ENCODE measurements at regions not wholly inside any gene's neighbourhood (a gene's known extent, or its start where the extent isn't known, plus 50 kb on each side); places are given as distances from the start of the nearest gene placed in this dataset.
"Not testable (repeated sequence)": the region's sequence is repeated elsewhere in the genome, so short reads cannot be mapped to it uniquely, and the experiment has no call there.

- DNase-seq (ENCODE audit: low spot score): no peak
- Mint-ChIP-seq H3K36me3 (ENCODE audit: low read depth) (no peaks in the 10 kb centered on the region), H3K4me3 (no peak overlapping the region), H3K4me1 (ENCODE audit: low read depth) (no peaks in the 10 kb centered on the region), H3K27me3 (ENCODE audit: low read depth) (no peaks in the 10 kb centered on the region), H3K27ac (no peak overlapping the region), H3K9me3 (no peaks in the 10 kb centered on the region)
These were observed 239.9 kb upstream of the PHF14 start for GRCh38 chr7:10733747-10734146.

GRCh38 chr7:10734595-10734994, 239.1 kb upstream of the PHF14 start:
- DNase-seq (ENCODE audit: low spot score): no peak
- no peaks in the 10 kb centered on the region for H3K27me3 Mint-ChIP-seq (ENCODE audit: low read depth)
- H3K27ac Mint-ChIP-seq: no peak overlapping the region
- H3K4me3 Mint-ChIP-seq: no peak overlapping the region
- H3K36me3 Mint-ChIP-seq (ENCODE audit: low read depth): no peaks in the 10 kb centered on the region
- H3K4me1 Mint-ChIP-seq (ENCODE audit: low read depth): no peaks in the 10 kb centered on the region
- no peaks in the 10 kb centered on the region for H3K9me3 Mint-ChIP-seq

DNA sequence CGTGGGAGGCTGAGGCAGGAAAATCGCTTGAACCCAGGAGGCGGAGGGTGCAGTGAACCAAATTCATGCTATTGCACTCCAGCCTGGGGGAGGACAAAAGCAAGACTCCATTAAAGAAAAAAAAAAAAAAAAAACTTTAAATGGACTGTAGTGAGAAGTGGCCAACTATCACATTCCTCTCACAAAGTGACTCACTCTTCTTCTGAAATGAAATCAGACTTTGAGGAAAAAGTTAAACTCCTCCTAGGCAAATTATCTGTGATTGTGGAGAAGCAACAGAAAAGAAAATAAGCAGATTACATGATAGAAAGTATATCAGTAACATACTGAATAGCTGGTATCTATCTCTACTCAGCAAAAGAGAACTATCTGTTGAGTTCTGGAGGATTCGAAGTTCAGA, 234.3 kb upstream of the PHF14 start:
- Mint-ChIP-seq H3K27ac (no peak overlapping the region), H3K4me3 (no peak overlapping the region), H3K9me3 (no peaks in the 10 kb centered on the region), H3K36me3 (ENCODE audit: low read depth) (no peaks in the 10 kb centered on the region), H3K4me1 (ENCODE audit: low read depth) (no peaks in the 10 kb centered on the region), H3K27me3 (ENCODE audit: low read depth) (no peaks in the 10 kb centered on the region)
- DNase-seq (ENCODE audit: low spot score): no peak

DNA sequence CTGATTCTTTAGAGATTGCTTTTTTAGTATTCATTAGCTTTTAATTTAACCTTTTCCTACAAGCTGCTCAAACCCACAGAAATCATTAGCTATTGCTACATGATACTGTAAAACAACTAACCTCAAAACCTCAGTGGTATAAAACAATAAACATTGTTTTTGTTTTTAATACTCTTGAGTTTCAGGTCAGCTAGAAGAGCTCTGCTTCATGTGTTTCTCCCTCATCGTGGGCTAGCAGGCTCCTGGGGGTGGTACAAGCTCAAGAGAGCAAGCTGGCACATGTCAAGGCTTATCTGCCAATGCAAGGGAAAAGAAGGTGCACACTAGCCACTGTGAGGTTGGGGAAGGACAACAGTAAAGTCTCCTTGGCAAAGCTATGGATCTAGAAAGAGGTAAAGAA, 232.9 kb upstream of the PHF14 start:
- Mint-ChIP-seq H3K4me3 (no peak overlapping the region), H3K36me3 (ENCODE audit: low read depth) (no peaks in the 10 kb centered on the region), H3K4me1 (ENCODE audit: low read depth) (no peaks in the 10 kb centered on the region), H3K9me3 (no peaks in the 10 kb centered on the region), H3K27me3 (ENCODE audit: low read depth) (no peaks in the 10 kb centered on the region), H3K27ac (no peak overlapping the region)
- no peak for DNase-seq (ENCODE audit: low spot score)

GRCh38 chr7:10756981-10757380, 216.7 kb upstream of the PHF14 start:
- Mint-ChIP-seq H3K4me1 (ENCODE audit: low read depth) (no peaks in the 10 kb centered on the region), H3K27me3 (ENCODE audit: low read depth) (no peaks in the 10 kb centered on the region), H3K9me3 (peaks cover 23% of the 10 kb centered on the region), H3K36me3 (ENCODE audit: low read depth) (no peaks in the 10 kb centered on the region), H3K27ac (no peak overlapping the region), H3K4me3 (no peak overlapping the region)
- no peak for DNase-seq (ENCODE audit: low spot score)

DNA sequence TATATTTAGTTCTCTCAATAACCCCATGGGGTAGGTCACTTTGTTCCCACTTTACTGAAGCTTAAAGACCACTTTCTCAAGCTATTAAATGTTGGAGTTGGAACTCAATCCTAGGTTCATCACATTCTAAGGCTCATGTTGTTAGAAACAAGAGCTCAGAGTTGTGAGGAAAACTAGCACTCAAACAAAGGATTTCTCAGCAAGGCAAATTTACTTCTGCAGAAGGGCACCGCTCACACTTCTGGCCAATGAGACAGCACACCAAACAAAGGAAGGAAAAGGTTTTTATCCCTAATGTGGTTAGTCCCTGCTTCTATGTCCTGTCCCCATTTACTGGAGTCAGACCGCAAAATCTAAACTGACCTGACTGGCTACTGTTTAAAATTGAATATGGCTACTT, 214.6 kb upstream of the PHF14 start:
- no peaks in the 10 kb centered on the region for H3K36me3 Mint-ChIP-seq (ENCODE audit: low read depth)
- H3K9me3 Mint-ChIP-seq: peaks cover 17% of the 10 kb centered on the region
- no peak overlapping the region for H3K27ac Mint-ChIP-seq
- no peaks in the 10 kb centered on the region for H3K27me3 Mint-ChIP-seq (ENCODE audit: low read depth)
- H3K4me3 Mint-ChIP-seq: no peak overlapping the region
- H3K4me1 Mint-ChIP-seq (ENCODE audit: low read depth): no peaks in the 10 kb centered on the region
- DNase-seq (ENCODE audit: low spot score): no peak

DNA sequence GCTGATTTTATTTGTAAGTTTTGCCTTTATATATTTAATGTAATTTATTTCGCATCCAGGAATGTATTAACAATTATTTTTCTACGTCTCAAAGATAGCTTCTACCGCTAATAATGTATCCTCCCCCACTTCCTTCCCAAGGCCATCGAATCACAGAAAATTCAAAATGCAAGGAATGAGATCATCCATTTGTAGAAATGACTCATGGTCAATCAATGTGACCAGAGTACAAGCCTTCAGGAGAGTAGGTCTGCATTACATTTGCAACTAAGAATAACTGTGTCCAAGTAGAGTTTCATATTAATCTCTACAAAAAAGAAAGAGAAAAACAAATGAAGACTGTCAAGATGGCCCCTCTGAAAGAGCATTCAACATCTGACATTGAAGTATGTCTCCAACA, 205.9 kb upstream of the PHF14 start:
- Mint-ChIP-seq H3K36me3 (ENCODE audit: low read depth) (no peaks in the 10 kb centered on the region), H3K9me3 (no peaks in the 10 kb centered on the region), H3K4me3 (no peak overlapping the region), H3K27me3 (ENCODE audit: low read depth) (no peaks in the 10 kb centered on the region), H3K27ac (no peak overlapping the region), H3K4me1 (ENCODE audit: low read depth) (no peaks in the 10 kb centered on the region)
- DNase-seq (ENCODE audit: low spot score): no peak

DNA sequence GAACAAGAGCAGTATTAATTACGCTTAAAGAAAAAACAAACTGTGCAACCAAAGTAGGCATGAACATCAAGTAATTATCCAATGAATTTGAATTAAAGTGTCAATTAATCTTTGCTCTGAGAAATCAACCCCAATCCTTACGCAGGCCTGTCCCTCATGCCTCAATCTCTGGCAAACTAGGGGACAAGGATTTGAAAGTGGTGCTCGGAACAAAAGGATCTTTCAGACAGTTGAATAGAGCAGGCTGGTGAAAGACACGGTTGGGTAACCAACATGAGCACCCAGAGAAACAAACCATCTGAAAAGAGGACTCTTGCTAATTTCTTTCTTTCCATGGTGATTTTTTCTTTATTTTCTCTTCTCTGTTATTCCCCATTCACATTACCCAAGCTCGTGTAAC, 203.5 kb upstream of the PHF14 start:
- Mint-ChIP-seq H3K9me3 (no peaks in the 10 kb centered on the region), H3K36me3 (ENCODE audit: low read depth) (no peaks in the 10 kb centered on the region), H3K27ac (no peak overlapping the region), H3K4me1 (ENCODE audit: low read depth) (no peaks in the 10 kb centered on the region), H3K27me3 (ENCODE audit: low read depth) (no peaks in the 10 kb centered on the region), H3K4me3 (no peak overlapping the region)
- DNase-seq (ENCODE audit: low spot score): no peak

DNA sequence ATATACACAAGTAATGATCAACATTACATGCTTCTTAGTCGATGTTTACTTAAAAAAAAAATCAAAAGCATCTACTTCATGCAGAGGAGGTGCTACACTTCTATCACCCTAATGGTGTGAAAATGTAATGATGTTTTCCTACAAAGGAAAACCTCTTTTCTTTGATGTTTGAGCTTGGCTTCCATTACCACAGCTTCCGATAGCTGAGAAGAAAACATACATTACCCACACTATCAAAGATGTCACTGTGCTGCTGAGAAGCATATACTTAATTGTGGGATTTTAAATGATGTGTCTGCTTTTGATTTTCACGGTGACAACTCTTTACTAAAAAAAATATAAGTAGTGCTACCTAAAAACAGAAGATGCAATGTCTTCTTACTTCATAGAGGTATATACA, 200.2 kb upstream of the PHF14 start:
- Mint-ChIP-seq H3K9me3 (no peaks in the 10 kb centered on the region), H3K36me3 (ENCODE audit: low read depth) (no peaks in the 10 kb centered on the region), H3K4me1 (ENCODE audit: low read depth) (no peaks in the 10 kb centered on the region), H3K27ac (no peak overlapping the region), H3K4me3 (no peak overlapping the region), H3K27me3 (ENCODE audit: low read depth) (no peaks in the 10 kb centered on the region)
- DNase-seq (ENCODE audit: low spot score): no peak

- Mint-ChIP-seq H3K4me1 (ENCODE audit: low read depth) (no peaks in the 10 kb centered on the region), H3K27me3 (ENCODE audit: low read depth) (no peaks in the 10 kb centered on the region), H3K27ac (no peak overlapping the region), H3K36me3 (ENCODE audit: low read depth) (no peaks in the 10 kb centered on the region), H3K4me3 (no peak overlapping the region), H3K9me3 (no peaks in the 10 kb centered on the region)
- no peak for DNase-seq (ENCODE audit: low spot score)
These were observed 193.9 kb upstream of the PHF14 start for GRCh38 chr7:10779465-10780399.

- H3K4me3 Mint-ChIP-seq: no peak overlapping the region
- no peaks in the 10 kb centered on the region for H3K36me3 Mint-ChIP-seq (ENCODE audit: low read depth)
- no peak for DNase-seq (ENCODE audit: low spot score)
- H3K4me1 Mint-ChIP-seq (ENCODE audit: low read depth): no peaks in the 10 kb centered on the region
- no peaks in the 10 kb centered on the region for H3K27me3 Mint-ChIP-seq (ENCODE audit: low read depth)
- no peaks in the 10 kb centered on the region for H3K9me3 Mint-ChIP-seq
- no peak overlapping the region for H3K27ac Mint-ChIP-seq
These were observed 193.3 kb upstream of the PHF14 start for GRCh38 chr7:10780400-10780747.

DNA sequence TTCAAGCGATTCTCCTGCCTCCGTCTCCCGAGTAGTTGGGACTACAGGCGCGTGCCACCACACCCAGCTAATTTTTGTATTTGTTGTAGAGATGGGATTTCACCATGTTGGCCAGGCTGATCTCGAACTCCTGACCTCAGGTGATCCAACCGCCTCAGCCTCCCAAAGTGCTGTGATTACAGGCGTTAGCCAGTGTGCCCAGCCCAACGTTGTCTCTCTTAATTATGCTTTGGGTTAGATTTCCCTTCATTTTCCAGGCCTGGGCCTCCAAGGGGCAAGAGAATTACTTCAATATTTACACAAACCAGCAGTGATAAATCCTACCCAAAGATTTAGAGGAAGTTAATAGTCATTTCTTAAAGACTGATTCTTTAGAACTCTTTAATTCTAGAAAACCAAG, 186.7 kb upstream of the PHF14 start:
- H3K9me3 Mint-ChIP-seq; H3K4me3 Mint-ChIP-seq; H3K27me3 Mint-ChIP-seq (ENCODE audit: low read depth); DNase-seq (ENCODE audit: low spot score); H3K36me3 Mint-ChIP-seq (ENCODE audit: low read depth); H3K4me1 Mint-ChIP-seq (ENCODE audit: low read depth); H3K27ac Mint-ChIP-seq: not testable (repeated sequence)

- H3K9me3 Mint-ChIP-seq: no peaks in the 10 kb centered on the region
- H3K27me3 Mint-ChIP-seq (ENCODE audit: low read depth): no peaks in the 10 kb centered on the region
- no peak overlapping the region for H3K27ac Mint-ChIP-seq
- no peak overlapping the region for H3K4me3 Mint-ChIP-seq
- no peaks in the 10 kb centered on the region for H3K4me1 Mint-ChIP-seq (ENCODE audit: low read depth)
- no peak for DNase-seq (ENCODE audit: low spot score)
- H3K36me3 Mint-ChIP-seq (ENCODE audit: low read depth): no peaks in the 10 kb centered on the region
These were observed 184.5 kb upstream of the PHF14 start for GRCh38 chr7:10789170-10789569.

- no peak overlapping the region for H3K27ac Mint-ChIP-seq
- no peaks in the 10 kb centered on the region for H3K4me1 Mint-ChIP-seq (ENCODE audit: low read depth)
- no peak for DNase-seq (ENCODE audit: low spot score)
- no peaks in the 10 kb centered on the region for H3K27me3 Mint-ChIP-seq (ENCODE audit: low read depth)
- no peaks in the 10 kb centered on the region for H3K36me3 Mint-ChIP-seq (ENCODE audit: low read depth)
- no peak overlapping the region for H3K4me3 Mint-ChIP-seq
- H3K9me3 Mint-ChIP-seq: no peaks in the 10 kb centered on the region
These were observed 182.8 kb upstream of the PHF14 start for GRCh38 chr7:10790910-10791309.

Measured in T-helper 2 cell treated with Interferon-gamma antibody and Interleukin-4, amounts not matched to agents 5 μg/mL and 100 μg/mL, for 36 hours (primary cell).